GM21619 (cell line): ENCODE measurements at regions not wholly inside any gene's neighbourhood (a gene's known extent, or its start where the extent isn't known, plus 50 kb on each side); places are given as distances from the start of the nearest gene placed in this dataset.

Experiments used
- ATAC-seq: cut with Tn5 transposase; IDR thresholded peaks from one replicate; pipeline ENCODE4 v1.9.1; 2021; ENCODE audit not compliant: unreplicated experiment

GRCh38 chr9:79280691-79281090 is 291.1 kb upstream of the TLE4 start:
- no peak for ATAC-seq

DNA sequence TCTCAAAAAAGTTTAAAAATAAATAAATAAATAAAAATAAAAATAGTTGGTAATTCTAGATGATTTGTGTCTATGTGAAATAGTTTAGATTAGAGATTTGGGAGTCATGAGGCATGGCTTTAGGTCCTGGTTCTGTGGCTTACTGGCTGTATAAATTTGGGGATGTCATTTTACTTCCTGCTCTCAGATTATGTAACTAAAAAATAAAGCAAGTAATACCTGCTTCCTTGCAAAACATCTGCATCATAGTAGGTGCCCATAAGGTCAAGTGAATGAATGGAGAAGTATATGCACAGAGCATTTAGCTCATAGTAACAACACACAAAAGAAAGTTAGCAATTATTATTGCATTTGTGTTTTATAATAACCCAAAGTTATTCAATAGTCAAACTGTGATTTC is 287.7 kb upstream of the TLE4 start:
- no peak for ATAC-seq

- ATAC-seq = no peak
Measured at GRCh38 chr9:79286992-79287707, 284.6 kb upstream of the TLE4 start.

- ATAC-seq = no peak
Measured at GRCh38 chr9:79287708-79288290, 284.0 kb upstream of the TLE4 start.

GRCh38 chr9:79289856-79290255 is 281.9 kb upstream of the TLE4 start:
- ATAC-seq = no peak

- ATAC-seq = no peak
Measured at GRCh38 chr9:79292731-79293280, 279.0 kb upstream of the TLE4 start.

GRCh38 chr9:79300068-79300467 is 271.7 kb upstream of the TLE4 start:
- ATAC-seq = no peak

DNA sequence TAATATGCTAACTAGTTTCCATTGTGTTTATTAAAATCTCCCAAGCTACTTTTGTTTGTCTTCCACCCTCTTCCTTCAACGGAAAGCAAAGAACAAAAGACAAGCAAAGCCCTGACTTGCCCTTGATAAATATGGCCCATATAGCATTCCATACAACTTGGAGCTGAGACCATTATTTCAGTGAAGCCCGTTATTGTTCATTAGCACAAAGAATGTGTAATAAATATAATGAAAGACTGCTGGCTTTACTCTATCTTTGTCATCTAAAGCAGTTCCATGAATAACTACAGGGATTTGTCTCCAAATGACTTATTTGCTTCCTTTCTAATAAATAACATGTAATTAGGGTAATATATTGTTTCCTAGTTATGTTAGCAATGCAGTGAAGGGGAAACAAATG is 270.7 kb upstream of the TLE4 start:
- ATAC-seq = no peak

DNA sequence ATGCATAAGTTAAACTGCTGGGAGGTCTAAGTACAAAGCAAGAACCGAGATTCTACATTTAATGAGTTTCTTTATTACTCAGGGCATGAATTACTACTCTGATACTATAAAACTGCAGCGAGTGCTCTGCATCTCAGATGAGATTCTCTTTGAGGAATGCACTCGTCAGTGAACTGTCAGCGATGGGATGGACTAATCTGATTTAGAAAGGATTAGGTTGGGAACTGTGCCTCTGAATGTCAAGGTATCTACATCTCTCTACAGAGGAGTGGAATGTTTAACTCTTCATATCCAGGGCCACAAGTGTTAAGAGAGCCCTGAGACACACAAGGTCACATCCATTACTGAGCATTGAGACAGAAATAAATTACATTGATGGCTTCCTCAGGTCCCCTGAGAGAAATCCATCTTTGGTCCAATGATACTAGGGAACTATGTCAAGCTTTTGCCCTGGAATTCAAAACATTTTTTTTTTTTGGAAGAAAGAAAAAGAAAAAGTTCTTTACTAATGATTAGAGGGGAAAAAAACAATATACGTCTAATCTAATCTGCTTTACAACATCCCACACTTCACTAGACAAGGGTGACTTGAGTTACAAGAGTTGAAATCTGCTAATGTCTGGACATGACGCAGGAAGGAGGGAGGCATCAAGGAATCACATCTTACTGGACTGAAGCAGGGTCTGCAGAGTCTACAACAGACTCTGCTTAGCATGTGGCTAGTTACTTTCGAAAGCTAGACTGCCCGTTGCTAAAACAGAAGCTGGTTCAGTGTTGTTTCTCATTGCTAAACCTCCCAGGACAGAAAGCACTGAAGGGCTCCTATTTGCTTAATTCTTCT is 270.0 kb upstream of the TLE4 start:
- ATAC-seq = no peak

- no peak for ATAC-seq
Measured at GRCh38 chr9:79302569-79302968, 269.2 kb upstream of the TLE4 start.

DNA sequence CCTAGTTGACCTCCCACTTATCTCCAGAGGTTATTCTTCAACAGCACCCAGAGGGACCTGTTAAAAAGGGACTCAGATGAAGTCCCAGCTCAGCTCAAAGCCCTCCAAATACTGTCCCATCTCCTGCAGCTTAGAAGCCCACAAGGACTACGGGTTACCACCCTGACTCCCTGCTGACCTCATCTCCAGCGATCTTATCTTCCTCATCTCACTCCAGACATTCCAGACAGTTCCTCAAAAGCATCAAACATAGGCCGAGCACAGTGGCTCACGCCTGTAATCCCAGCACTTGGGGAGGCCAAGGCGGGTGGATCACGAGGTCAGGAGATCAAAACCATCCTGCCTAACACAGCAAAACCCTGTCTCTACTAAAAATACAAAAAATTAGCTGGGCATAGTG is 263.8 kb upstream of the TLE4 start:
- ATAC-seq = no peak

DNA sequence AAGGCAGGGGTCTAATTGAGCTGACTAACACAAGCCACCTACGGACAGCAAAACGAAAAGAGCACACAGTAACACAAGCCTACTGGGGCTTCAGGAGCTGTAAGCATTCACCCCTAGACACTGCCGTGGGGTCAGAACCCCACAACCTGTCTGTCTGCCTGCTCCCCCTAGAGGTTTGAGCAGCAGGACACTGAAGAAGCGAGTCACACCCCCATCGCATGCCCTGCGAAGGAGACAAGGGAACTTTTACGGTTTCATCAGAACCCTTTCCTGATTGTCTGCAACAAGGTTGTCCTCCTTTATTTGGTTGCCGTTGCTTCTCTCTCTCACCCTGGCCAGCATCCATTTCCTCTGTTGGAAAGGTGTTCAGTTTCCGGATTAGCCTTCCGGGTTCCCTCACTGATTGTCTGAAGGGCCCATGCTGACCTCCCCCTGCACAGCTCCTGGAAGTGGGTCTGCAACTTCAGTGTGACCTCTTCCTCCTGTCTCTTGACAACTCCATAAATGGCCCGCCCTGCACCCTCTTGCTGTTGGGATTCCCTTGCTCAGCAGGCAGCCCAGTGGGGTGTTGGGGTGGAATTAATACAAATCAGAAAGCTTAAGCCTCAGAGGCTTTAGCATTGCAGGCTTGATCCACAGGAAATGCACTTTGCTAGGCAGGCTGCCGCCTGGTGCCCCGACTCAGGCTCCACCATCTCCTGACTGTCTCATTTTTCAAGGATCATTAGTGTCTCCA is 258.9 kb upstream of the TLE4 start:
- no peak for ATAC-seq

GRCh38 chr9:79325501-79325900 is 246.3 kb upstream of the TLE4 start:
- no peak for ATAC-seq

GRCh38 chr9:79329861-79330260 is 241.9 kb upstream of the TLE4 start:
- ATAC-seq = no peak

DNA sequence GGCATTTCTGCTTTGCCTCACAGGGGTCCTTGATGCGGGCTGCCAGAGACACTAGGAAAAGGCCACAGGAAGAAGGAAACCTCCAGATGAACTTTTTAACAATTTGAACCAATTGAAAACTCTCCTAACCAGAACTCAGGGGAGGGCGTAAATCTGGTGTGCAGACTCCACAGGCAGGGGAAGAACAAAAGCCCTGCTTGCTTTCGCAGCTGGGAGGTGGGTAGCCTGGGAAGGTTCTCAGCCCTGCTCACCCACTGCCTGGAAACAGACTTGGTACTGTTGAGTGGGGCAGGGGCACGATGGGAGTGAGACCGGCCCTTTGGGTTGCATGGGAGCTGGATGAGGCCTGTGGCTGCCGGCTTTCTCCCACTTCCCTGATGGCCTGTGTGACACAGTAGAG is 237.8 kb upstream of the TLE4 start:
- no peak for ATAC-seq

DNA sequence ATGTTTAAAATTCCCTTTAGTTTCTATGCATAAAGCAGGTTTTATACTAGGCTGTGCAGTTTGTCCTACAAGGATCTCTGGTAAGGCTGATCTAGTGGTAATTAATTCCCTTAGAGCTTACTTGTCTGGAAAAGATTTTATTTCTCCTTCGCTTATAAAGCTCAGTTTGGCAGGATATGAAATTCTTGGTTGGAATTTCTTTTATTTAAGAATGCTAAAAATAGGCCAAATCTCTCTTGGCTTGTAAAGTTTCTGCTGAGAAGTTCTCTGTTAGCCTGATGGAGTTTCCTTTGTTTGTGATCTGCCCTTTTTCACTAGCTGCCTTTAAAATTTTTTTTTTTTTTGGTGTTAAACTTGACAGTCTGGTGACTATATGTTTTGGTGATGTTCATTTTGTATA is 237.1 kb upstream of the TLE4 start:
- no peak for ATAC-seq

GRCh38 chr9:79335987-79336386 is 235.8 kb upstream of the TLE4 start:
- ATAC-seq = no peak

DNA sequence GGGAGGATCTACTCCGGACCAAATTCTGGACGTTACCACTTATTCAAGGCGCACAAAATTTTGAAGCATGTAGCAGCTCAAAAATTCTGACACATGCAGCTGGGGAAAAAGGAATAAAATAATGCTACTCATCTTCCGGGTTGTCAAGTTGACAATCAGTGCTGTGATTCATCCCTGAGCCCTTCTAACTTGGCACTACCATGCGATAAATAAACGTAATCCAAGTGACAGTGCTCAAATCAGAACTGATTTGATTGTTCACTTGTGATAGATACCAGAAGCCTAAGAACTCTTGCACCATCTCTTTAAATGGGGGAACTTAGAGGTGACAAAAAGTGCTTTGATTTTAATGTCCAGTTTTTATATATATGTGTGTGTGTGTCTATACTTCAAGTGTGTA is 230.2 kb upstream of the TLE4 start:
- no peak for ATAC-seq

DNA sequence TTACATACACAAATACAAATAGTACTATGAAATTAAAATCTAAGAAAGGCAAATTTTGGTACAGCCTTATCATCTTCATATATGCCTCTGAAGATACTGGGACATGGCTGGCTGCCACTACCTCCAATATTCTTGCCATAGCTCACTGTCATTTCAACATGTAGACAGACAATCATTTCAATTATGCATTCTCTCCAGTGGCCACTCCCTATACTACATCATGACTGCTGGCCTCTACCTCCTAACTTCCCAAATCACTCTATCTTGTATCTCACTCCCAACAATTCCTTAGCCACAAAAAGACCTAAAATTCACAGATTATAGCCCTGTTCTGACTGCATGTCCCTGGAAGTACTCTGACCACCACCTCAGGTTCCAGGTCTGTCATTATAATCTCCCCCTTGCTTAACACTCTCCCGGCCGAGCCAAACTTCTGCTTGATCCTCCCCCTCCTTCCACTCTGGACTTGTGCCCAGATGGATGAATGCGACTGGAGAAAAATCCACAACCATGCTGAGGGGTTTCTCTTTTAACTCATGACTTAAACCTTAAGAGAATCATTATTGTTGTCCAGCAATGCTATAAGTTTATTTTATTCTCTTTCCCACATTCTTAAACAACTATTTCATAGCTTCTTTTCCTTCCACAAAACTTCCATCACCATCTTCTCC is 225.3 kb upstream of the TLE4 start:
- no peak for ATAC-seq

DNA sequence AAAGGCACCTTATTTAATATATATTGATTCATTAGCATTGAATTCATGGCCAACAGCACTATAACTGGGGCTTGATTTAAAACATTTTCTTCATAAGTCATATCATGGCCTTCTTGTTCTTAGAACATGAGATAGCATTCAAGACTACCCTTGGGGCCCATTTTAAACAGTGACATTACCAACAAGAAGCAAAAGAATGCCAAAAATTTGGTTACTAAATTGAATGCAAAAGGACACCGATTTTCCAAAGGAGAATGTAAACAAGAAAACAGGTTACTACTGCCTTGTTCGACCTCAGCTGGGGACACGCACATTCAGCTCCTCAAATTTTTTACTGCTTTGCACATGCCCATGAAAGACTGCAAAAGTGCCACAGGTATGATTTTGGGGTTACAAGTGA is 219.4 kb upstream of the TLE4 start:
- no peak for ATAC-seq
